Activated naive CD4-positive, alpha-beta T cell treated with anti-CD3 and anti-CD28 coated beads, Interleukin-2, amount 50 U/mL, for 24 hours (primary cell): ENCODE measurements at regions not wholly inside any gene's neighbourhood (a gene's known extent, or its start where the extent isn't known, plus 50 kb on each side); places are given as distances from the start of the nearest gene placed in this dataset.

Experiments used
- H3K27ac Mint-ChIP-seq: one replicate; pipeline ENCODE4 v1.8.0; 2021; ENCODE audit warnings: mild to moderate bottlenecking, mixed read lengths
- H3K27me3 Mint-ChIP-seq: one replicate; pipeline ENCODE4 v1.8.0; 2021; ENCODE audit warnings: mixed read lengths
- H3K36me3 Mint-ChIP-seq: one replicate; pipeline ENCODE4 v1.8.0; 2021; ENCODE audit warnings: mixed read lengths
- H3K4me1 Mint-ChIP-seq: one replicate; pipeline ENCODE4 v1.8.0; 2021; ENCODE audit warnings: mixed read lengths
- H3K4me3 Mint-ChIP-seq: one replicate; pipeline ENCODE4 v1.8.0; 2021; ENCODE audit warnings: mild to moderate bottlenecking, mixed read lengths
- H3K9me3 Mint-ChIP-seq: one replicate; pipeline ENCODE4 v1.8.0; 2021; ENCODE audit warnings: mixed read lengths

DNA sequence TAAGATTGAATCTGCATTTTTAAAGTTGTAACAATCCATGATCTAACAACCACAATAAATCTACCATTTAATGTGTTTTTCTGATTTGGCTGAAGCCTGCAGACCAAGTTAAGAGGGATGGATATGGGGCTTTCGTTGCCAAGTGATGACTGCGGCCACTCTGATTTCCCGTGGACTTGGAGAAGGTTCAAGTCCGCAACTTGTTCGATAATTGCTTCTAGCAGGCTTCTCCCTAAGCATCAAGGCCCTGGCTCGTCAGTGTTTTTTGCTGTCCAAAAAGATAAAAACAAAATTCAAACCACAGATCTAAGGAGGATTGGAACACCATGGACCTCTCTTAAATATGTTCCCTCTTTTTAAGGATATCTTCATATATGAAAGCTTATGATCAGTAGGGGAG is 256.6 kb downstream of the CNTN3 start:
- Mint-ChIP-seq H3K4me3 (no peak overlapping the region), H3K4me1 (no peaks in the 10 kb centered on the region), H3K9me3 (no peaks in the 10 kb centered on the region), H3K27ac (no peak overlapping the region), H3K27me3 (no peaks in the 10 kb centered on the region), H3K36me3 (no peaks in the 10 kb centered on the region)

DNA sequence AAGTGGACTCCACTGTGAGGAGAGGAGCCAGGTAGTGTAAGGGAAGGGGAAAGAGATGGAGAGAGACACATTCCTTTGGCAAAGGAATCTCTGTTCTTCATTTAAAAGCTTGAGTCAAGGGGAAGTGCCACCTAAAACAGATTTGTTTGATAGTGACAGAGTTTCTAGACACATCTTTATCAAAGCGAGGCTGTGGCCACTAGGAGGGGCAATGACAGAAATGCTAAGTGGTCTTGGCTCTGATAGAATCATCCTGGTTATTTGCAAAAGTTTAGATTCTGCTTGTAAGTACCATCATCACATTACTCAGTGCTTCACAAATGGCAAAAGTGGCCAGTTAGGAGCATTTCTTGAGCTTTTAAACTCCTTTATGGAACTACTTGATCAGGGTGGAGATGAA is 261.4 kb downstream of the CNTN3 start:
- H3K36me3 Mint-ChIP-seq = no peaks in the 10 kb centered on the region
- no peak overlapping the region for H3K4me3 Mint-ChIP-seq
- no peaks in the 10 kb centered on the region for H3K9me3 Mint-ChIP-seq
- H3K27me3 Mint-ChIP-seq = no peaks in the 10 kb centered on the region
- H3K27ac Mint-ChIP-seq = no peak overlapping the region
- H3K4me1 Mint-ChIP-seq = no peaks in the 10 kb centered on the region

DNA sequence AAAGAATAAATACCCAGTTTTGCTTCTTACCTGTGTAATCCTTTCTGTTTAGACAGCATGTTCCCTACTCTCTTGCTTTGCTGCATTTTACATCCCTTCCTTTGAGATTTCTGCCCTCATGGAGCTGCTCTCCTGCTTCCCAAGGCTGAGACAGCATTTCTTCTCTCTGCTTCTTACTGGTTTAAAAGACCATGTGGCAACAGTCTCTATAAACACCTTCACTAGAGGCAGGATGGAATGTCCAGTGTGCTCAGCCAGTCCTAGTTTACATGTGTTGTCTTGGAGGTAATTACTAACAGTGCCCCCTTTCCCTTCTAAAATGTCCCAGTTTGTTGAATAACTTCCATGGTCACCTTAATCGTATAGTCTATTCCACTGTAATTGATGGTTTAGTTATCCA is 262.3 kb downstream of the CNTN3 start:
- Mint-ChIP-seq H3K9me3 (no peaks in the 10 kb centered on the region), H3K27me3 (no peaks in the 10 kb centered on the region), H3K36me3 (no peaks in the 10 kb centered on the region), H3K4me1 (no peaks in the 10 kb centered on the region), H3K27ac (no peak overlapping the region), H3K4me3 (no peak overlapping the region)

DNA sequence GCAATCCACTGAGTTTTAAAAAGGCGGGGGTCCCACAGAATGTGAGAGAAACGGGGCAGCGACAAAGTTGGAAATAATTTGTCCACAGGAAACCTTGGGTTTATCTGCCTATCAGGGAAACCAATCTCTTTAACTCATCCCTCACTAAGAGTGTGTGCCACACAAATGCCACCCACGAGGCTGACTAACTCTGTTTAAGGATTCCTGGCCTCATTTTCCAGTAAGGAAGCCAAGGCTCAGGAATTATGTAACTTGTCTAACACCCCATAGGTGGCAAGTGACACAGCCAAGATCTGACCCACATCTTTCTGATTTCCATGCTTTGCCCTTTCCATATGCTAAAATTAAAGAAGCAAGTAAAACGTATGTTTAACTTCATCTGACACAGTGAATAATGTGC is 263.2 kb downstream of the CNTN3 start:
- Mint-ChIP-seq H3K27ac (no peak overlapping the region), H3K27me3 (no peaks in the 10 kb centered on the region), H3K9me3 (no peaks in the 10 kb centered on the region), H3K36me3 (no peaks in the 10 kb centered on the region), H3K4me1 (no peaks in the 10 kb centered on the region), H3K4me3 (no peak overlapping the region)

DNA sequence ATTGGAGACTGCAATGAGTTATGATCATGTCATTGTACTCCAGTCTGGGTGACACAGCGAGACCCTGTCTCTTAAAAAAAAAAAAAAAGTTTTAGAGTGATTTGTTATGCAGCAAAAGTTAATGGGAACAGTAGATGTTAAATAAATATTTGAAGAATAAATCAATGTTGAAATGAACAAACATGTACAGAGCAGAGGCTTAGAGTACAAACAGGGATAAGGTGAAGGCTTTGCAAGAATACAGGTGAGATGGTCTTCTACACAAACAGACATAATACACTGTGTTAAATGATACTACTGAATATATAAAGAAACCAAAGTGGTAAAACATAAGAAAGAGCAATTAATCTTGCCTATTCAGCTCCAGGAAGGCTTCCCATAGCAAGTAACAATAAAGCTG is 265.4 kb downstream of the CNTN3 start:
- Mint-ChIP-seq H3K9me3 (no peaks in the 10 kb centered on the region), H3K36me3 (no peaks in the 10 kb centered on the region), H3K4me3 (no peak overlapping the region), H3K27ac (no peak overlapping the region), H3K27me3 (no peaks in the 10 kb centered on the region), H3K4me1 (no peaks in the 10 kb centered on the region)

DNA sequence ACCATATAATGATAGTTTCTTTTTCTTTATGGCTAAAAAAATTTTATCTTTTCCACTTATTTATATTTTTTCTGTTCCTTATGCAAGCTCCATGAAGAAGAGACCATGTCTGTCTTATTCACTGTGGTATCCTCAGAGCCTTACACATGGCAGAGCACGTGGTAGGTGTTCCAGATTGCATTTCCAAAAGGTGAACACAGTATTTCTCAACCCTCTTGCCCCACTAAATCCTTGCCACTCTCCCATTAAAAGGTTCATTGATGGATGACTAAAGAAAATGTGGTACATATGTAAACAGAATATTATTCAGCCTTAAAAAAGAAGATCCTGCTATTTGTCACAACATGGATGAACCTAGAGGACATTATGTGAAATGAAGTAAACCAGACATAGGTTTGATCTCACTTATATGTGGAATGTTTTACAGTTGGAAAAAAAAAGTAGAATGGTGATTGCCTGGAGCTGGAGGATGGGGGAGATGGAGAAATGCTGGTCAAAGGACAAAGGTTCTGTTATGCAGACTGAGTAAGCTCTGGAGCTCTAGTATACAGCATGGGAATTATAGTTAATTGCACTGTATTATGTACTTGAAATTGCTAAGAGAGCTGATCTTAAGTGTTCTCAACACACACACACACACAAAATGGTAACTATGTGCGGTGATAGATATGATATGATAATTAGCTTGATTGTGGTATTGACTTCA is 266.7 kb downstream of the CNTN3 start:
- no peak overlapping the region for H3K27ac Mint-ChIP-seq
- no peaks in the 10 kb centered on the region for H3K27me3 Mint-ChIP-seq
- H3K36me3 Mint-ChIP-seq = no peaks in the 10 kb centered on the region
- no peak overlapping the region for H3K4me3 Mint-ChIP-seq
- H3K4me1 Mint-ChIP-seq = no peaks in the 10 kb centered on the region
- no peaks in the 10 kb centered on the region for H3K9me3 Mint-ChIP-seq

DNA sequence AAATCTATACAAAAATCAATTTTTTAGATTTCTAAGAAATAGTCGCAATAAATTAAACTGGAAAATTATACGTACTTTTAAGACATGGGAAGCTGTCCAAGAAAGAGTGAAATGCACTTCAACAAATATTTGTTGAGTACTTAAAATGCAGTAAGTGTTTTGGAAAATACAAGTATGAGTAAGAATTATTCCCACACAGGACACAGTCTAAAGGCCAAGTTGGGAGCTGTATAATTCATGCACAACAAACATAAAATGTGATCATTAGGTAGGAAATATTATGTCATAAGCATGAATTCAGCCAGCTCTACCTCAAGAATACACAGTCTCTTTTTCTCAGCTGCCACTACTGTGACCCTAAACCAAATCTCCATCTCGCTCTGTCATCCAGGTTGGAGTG is 267.6 kb downstream of the CNTN3 start:
- Mint-ChIP-seq H3K9me3 (no peaks in the 10 kb centered on the region), H3K4me1 (no peaks in the 10 kb centered on the region), H3K27me3 (no peaks in the 10 kb centered on the region), H3K36me3 (no peaks in the 10 kb centered on the region), H3K27ac (no peak overlapping the region), H3K4me3 (no peak overlapping the region)

DNA sequence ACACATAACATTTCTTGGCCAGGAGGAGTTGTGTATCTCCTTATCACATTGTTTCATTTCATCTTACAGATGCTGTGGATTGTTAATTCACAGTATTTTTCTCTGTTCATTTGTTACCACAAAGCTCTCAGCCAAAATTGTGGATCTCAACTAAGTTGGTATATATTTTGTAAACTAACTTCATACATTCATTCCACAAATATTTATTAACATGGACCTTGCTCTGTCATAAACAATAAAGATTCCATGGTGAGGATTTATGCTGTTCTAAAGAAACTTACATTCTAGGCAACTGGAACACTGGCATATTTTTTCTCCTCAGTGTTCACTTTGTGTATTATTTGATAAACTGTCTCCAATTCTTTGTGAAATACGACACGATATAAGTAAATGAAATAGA is 268.8 kb downstream of the CNTN3 start:
- no peaks in the 10 kb centered on the region for H3K27me3 Mint-ChIP-seq
- no peak overlapping the region for H3K27ac Mint-ChIP-seq
- H3K4me3 Mint-ChIP-seq = no peak overlapping the region
- H3K9me3 Mint-ChIP-seq = no peaks in the 10 kb centered on the region
- no peaks in the 10 kb centered on the region for H3K36me3 Mint-ChIP-seq
- no peaks in the 10 kb centered on the region for H3K4me1 Mint-ChIP-seq

DNA sequence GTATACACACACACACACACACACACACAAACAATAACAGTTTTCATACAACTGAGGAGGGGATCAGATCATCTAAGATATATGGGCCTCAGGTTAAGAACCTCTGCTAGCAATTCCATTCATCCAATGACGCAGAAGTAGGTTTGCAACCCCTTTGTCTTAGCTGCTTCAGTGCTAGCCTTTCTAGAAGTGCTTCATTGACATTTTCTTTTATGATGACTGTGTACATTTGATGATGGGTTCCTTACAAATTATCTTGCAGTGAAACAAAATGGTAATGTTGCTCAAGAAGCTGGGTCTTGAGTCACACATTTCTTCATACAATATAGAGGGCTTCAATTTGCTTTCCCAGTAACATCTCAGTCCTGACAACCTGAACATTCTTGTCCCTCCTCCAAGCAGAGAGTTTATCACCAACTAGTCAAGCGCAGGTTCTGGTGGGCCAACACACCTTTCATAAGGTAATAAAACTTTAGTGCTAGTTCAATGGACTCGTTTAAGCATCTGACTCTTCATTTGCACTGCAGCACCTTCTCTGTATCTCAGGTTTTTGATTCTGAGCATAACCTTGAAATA is 269.5 kb downstream of the CNTN3 start:
- no peaks in the 10 kb centered on the region for H3K36me3 Mint-ChIP-seq
- H3K27ac Mint-ChIP-seq = no peak overlapping the region
- H3K4me1 Mint-ChIP-seq = no peaks in the 10 kb centered on the region
- H3K4me3 Mint-ChIP-seq = no peak overlapping the region
- H3K27me3 Mint-ChIP-seq = no peaks in the 10 kb centered on the region
- H3K9me3 Mint-ChIP-seq = no peaks in the 10 kb centered on the region

DNA sequence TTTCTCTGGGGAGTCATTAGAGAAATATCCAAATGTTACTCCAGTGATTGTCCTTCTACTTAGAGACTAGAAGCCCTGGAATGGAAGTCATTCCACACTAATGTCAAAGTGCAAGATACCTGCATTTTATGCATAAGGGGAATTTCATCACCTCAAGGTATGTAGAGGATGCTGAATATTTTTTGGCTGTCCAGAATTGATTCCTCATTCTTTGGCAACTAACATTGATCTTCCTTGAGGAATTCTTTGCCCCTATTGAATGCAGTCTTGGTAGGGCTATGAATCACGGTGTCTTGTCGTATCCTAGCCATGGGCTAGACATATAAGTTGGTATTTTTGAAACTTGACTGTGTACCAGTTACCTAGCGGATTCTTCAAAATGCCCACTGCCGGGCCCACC is 271.1 kb downstream of the CNTN3 start:
- H3K4me3 Mint-ChIP-seq = no peak overlapping the region
- no peak overlapping the region for H3K27ac Mint-ChIP-seq
- H3K36me3 Mint-ChIP-seq = no peaks in the 10 kb centered on the region
- no peaks in the 10 kb centered on the region for H3K9me3 Mint-ChIP-seq
- H3K27me3 Mint-ChIP-seq = no peaks in the 10 kb centered on the region
- H3K4me1 Mint-ChIP-seq = no peaks in the 10 kb centered on the region

DNA sequence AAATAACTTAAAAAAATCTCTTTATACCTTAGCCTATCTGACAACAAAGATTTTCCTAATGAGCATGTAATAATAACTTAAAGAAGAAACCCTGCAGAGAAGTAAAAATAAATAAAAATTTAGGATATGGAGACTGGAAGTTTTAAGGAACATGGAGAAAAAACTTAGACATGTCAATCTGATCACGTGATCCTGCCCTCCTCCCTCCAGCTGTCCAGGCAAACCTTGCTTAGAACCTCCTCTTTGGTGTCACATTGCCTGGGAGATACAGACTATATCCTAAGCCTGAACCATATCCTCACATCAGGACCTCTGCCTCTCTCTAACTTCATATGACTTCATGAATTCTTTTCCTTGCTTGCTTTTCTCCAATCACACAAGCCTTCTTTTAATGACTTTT is 275.5 kb downstream of the CNTN3 start:
- Mint-ChIP-seq H3K9me3 (no peaks in the 10 kb centered on the region), H3K27ac (no peak overlapping the region), H3K4me3 (no peak overlapping the region), H3K36me3 (no peaks in the 10 kb centered on the region), H3K27me3 (no peaks in the 10 kb centered on the region), H3K4me1 (no peaks in the 10 kb centered on the region)

DNA sequence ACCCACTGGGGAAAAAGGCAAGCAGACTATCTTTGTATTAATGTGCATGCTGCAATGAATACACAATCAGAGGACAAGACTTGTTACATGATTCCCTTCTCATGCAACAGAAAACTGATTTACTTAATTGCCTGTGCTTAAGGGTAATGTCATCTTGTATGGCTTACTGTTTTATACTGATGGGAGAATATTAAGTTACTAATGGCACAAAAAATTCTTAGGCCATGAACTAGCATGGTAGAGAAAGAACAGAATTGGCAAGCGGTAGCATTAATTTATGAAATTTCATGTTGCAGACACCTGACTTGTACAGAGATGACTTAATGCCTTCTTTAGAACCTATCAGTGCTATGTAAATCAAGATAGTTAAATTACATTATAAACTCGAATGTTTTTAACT is 282.3 kb downstream of the CNTN3 start:
- Mint-ChIP-seq H3K9me3 (no peaks in the 10 kb centered on the region), H3K27me3 (no peaks in the 10 kb centered on the region), H3K4me3 (no peak overlapping the region), H3K27ac (no peak overlapping the region), H3K36me3 (no peaks in the 10 kb centered on the region), H3K4me1 (no peaks in the 10 kb centered on the region)

DNA sequence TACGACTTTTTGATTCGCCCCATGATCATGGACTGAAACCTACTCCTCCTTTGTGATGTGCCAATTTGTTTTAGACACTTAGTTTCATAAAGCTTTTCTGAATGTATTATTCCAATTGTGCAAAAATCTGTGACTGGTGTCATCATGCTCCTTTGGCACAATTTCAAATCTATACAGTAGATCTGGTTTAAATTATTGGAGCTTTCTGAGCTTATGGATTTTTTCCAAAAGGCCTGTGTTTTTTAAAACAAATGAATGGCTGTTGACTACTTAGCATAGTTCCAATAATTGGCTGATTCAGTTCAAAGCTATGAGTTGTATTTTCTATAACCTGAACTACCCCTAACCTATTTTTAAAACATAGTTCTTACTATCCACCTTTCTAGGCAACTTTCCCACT is 282.7 kb downstream of the CNTN3 start:
- no peaks in the 10 kb centered on the region for H3K27me3 Mint-ChIP-seq

DNA sequence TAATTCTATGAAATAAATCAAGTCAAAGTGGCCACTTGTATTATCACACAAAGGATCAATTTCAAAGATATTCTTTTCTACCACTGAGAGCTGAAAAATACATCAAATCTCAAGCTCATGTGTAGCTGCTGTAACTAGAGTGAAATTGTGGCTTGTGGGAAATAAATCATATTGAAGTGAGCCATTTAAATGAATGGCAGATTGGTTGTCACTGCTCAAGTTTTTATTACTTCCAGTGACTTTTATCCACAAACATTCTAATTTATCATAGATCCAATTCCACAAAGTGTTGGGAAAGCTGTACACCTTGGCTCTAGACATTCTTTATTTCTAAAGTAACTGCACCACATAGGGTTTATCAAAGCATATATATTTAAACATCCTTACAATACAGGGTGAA is 285.4 kb downstream of the CNTN3 start:
- H3K4me1 Mint-ChIP-seq = no peaks in the 10 kb centered on the region
- H3K9me3 Mint-ChIP-seq = no peaks in the 10 kb centered on the region
- H3K4me3 Mint-ChIP-seq = no peak overlapping the region
- H3K36me3 Mint-ChIP-seq = no peaks in the 10 kb centered on the region
- H3K27me3 Mint-ChIP-seq = no peaks in the 10 kb centered on the region
- H3K27ac Mint-ChIP-seq = no peak overlapping the region

More for the DNA sequence above, 282.7 kb downstream of the CNTN3 start:
- no peak overlapping the region for H3K4me3 Mint-ChIP-seq
- H3K9me3 Mint-ChIP-seq = no peaks in the 10 kb centered on the region
- no peak overlapping the region for H3K27ac Mint-ChIP-seq
- no peaks in the 10 kb centered on the region for H3K4me1 Mint-ChIP-seq
- no peaks in the 10 kb centered on the region for H3K36me3 Mint-ChIP-seq

DNA sequence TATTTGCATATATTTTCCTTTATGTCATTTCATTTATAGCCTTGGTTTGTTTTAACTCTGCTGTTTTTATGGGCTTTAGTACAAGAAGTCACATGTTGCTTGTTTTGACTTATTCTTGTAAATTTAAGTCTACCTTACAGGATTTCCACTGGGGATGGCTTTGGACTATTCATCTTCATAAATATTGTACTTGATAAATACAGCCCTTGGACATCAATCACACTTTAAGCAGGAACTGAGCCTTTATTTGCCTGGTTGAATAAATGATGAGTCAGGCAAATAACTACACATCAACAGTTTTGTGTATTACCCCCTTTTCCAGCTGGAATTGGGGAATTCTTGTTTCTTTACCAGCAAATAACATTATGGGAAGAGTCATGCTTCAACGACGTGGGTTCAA is 286.0 kb downstream of the CNTN3 start:
- no peak overlapping the region for H3K4me3 Mint-ChIP-seq
- no peaks in the 10 kb centered on the region for H3K27me3 Mint-ChIP-seq
- H3K36me3 Mint-ChIP-seq = no peaks in the 10 kb centered on the region
- H3K9me3 Mint-ChIP-seq = no peaks in the 10 kb centered on the region
- no peak overlapping the region for H3K27ac Mint-ChIP-seq
- no peaks in the 10 kb centered on the region for H3K4me1 Mint-ChIP-seq

DNA sequence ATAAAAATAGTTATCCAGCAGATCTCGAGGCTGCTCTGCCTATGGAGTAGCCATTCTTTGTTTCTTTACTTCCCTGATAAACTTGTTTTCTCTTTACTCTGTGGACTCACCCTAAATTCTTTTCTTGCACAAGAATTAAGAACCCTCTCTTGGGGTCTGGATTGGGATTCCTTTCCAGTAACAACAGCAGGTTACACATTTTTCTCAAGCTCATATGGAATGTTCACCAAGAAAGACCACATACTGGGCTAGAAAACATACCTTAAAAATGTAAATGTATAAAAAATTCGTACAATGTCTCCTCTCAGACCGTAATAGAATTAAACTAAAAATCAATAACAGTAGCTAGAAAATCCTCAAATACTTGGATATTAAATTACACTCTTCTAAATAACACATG is 299.2 kb downstream of the CNTN3 start:
- no peak overlapping the region for H3K27ac Mint-ChIP-seq
- no peaks in the 10 kb centered on the region for H3K27me3 Mint-ChIP-seq
- peaks cover 25% of the 10 kb centered on the region for H3K9me3 Mint-ChIP-seq
- no peaks in the 10 kb centered on the region for H3K36me3 Mint-ChIP-seq
- no peaks in the 10 kb centered on the region for H3K4me1 Mint-ChIP-seq
- H3K4me3 Mint-ChIP-seq = no peak overlapping the region

DNA sequence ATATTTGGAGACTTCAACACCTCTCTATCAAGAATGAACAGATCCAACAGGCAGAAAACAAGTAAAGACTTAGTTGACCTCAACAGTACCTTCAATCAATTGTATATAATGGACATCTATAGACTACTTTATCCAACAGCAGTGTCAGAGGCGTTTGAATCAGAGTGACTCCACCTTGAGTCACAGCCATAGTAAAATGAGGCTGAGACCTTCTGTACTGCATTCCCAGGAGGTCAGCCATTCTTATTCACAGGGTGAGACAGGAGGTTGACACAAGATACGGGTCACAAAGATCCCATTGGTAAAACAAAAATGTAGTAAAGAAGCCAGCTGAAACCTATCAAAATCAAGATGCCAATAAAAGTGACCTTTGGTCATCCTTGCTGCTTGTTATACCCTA is 299.8 kb downstream of the CNTN3 start:
- Mint-ChIP-seq H3K27me3 (no peaks in the 10 kb centered on the region), H3K27ac (no peak overlapping the region), H3K4me3 (no peak overlapping the region), H3K36me3 (no peaks in the 10 kb centered on the region), H3K9me3 (peaks cover 25% of the 10 kb centered on the region), H3K4me1 (no peaks in the 10 kb centered on the region)
